Activated CD4-positive, alpha-beta memory T cell treated with anti-CD3 and anti-CD28 coated beads for 36 hours (primary cell): ENCODE measurements at regions not wholly inside any gene's neighbourhood (a gene's known extent, or its start where the extent isn't known, plus 50 kb on each side); places are given as distances from the start of the nearest gene placed in this dataset.

ENCODE experiments used
- CTCF ChIA-PET: fragments of 350-600 bp; sonication (Branson Sonifier 250); formaldehyde crosslinking; loops from one replicate; lab custom pipeline; 2021; ENCODE audit warnings: antibody characterized with exemption, inconsistent platforms; lab: Charles Lee
- POLR2A ChIA-PET: fragments of 350-600 bp; sonication (Branson Sonifier 250); formaldehyde crosslinking; loops from one replicate; lab custom pipeline; 2021; ENCODE audit warnings: antibody characterized with exemption; lab: Charles Lee
- DNase-seq: peaks from one replicate; pipeline ENCODE4 v3.0.0-alpha.2; 2020
- H3K27ac Mint-ChIP-seq: one replicate; pipeline ENCODE4 v1.8.0; 2021; ENCODE audit warnings: mixed read lengths
- H3K27me3 Mint-ChIP-seq: one replicate; pipeline ENCODE4 v1.8.0; 2021; ENCODE audit warnings: mixed read lengths
- H3K36me3 Mint-ChIP-seq: one replicate; pipeline ENCODE4 v1.8.0; 2021; ENCODE audit warnings: mixed read lengths
- H3K4me1 Mint-ChIP-seq: one replicate; pipeline ENCODE4 v1.8.0; 2021; ENCODE audit warnings: low read depth, mixed read lengths
- H3K4me3 Mint-ChIP-seq: one replicate; pipeline ENCODE4 v1.8.0; 2021; ENCODE audit warnings: mild to moderate bottlenecking, mixed read lengths
- H3K9me3 Mint-ChIP-seq: one replicate; pipeline ENCODE4 v1.8.0; 2021; ENCODE audit warnings: mixed read lengths
- intact Hi-C: fragments of 100-400 bp; cut with micrococcal nuclease; formaldehyde crosslinking; loops from one replicate; pipeline ENCODE4 v1.15.1; 2023

GRCh38 chr3:18740631-18741583 lies 315.8 kb upstream of the SATB1 start:
- intact Hi-C loops, result loop anchor here (1.0 to 10.0 kb wide), 13 partner anchors 16 to 1314 kb away; no protein-coding TSS in a partner anchor
- DNase-seq, result peak; percentile 76
- no peaks in the 10 kb centered on the region for H3K27me3 Mint-ChIP-seq
- H3K4me3 Mint-ChIP-seq, result peak overlapping the region; percentile 36
- peaks cover 92% of the 10 kb centered on the region for H3K4me1 Mint-ChIP-seq
- ChIA-PET POLR2A (interaction anchor here (0.6 to 6.1 kb wide), 17 partner anchors 16 to 310 kb away, joined by 3 to 120 read pairs (median 11); no protein-coding TSS in a partner anchor), CTCF (interaction anchor here (1.0 to 2.2 kb wide), 8 partner anchors 18 to 185 kb away, joined by 3 to 12 read pairs (median 8); no protein-coding TSS in a partner anchor)
- H3K36me3 Mint-ChIP-seq, result peaks cover 16% of the 10 kb centered on the region
- peak overlapping the region; percentile 92 for H3K27ac Mint-ChIP-seq
- no peaks in the 10 kb centered on the region for H3K9me3 Mint-ChIP-seq

DNA sequence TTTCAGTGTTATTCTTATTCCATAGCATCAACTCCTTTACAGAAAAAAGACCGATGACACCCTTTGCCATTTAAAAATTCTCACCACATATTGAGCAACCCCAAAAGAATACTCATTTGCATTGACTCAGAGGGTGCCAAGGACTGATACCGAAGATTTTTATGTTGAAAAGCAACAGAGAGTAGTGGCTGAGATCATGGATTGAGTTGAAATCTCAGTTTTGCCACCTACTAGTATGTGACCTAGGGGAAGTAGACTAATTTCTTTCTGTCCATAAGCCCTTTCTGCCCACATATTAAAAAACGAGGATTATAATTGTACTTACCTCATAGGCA lies 313.9 kb upstream of the SATB1 start:
- Mint-ChIP-seq H3K9me3 (no peaks in the 10 kb centered on the region), H3K4me3 (peak overlapping the region; percentile 21), H3K4me1 (peaks cover 87% of the 10 kb centered on the region), H3K27ac (peak overlapping the region; percentile 92), H3K27me3 (no peaks in the 10 kb centered on the region), H3K36me3 (peaks cover 27% of the 10 kb centered on the region)
- ChIA-PET CTCF (interaction anchor here (0.9 to 2.7 kb wide), 6 partner anchors 22 to 302 kb away, joined by 3 to 18 read pairs (median 6); no protein-coding TSS in a partner anchor), POLR2A (interaction anchor here (0.7 to 6.1 kb wide), 20 partner anchors 14 to 295 kb away, joined by 3 to 120 read pairs (median 7); no protein-coding TSS in a partner anchor)
- DNase-seq, result no peak
- intact Hi-C loops, result no loop called here

- peaks cover 27% of the 10 kb centered on the region for H3K36me3 Mint-ChIP-seq
- intact Hi-C loops, result no loop called here
- DNase-seq, result no peak
- H3K27ac Mint-ChIP-seq, result peak overlapping the region; percentile 92
- POLR2A ChIA-PET, result interaction anchor here (0.7 to 6.1 kb wide), 18 partner anchors 14 to 307 kb away, joined by 3 to 120 read pairs (median 7); no protein-coding TSS in a partner anchor
- CTCF ChIA-PET, result interaction anchor here (0.9 to 2.7 kb wide), 8 partner anchors 13 to 302 kb away, joined by 3 to 18 read pairs (median 6); no protein-coding TSS in a partner anchor
- no peaks in the 10 kb centered on the region for H3K27me3 Mint-ChIP-seq
- peak overlapping the region; percentile 21 for H3K4me3 Mint-ChIP-seq
- H3K4me1 Mint-ChIP-seq, result peaks cover 82% of the 10 kb centered on the region
- H3K9me3 Mint-ChIP-seq, result no peaks in the 10 kb centered on the region
These were observed 313.4 kb upstream of the SATB1 start for GRCh38 chr3:18738393-18739098.

DNA sequence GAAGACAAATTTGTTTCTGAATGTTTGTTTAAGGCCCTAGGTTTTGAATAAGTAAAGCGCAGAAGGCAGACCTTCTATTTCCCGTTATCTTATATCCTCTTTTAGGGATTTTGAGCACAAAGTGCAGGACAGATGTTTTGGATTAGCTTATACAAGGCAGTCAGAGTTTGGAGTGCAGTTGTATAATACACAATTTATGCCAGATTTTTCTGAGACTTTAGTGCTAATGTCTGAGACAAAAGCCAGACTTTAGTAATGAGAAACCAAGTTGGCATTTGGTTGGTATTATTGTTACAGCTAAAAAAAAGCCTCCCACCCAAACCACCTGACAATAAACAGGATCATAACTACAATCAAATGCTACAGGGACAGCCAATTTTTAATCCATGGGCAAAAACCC lies 309.9 kb upstream of the SATB1 start:
- intact Hi-C loops, result no loop called here
- no peaks in the 10 kb centered on the region for H3K9me3 Mint-ChIP-seq
- peaks cover 79% of the 10 kb centered on the region for H3K4me1 Mint-ChIP-seq
- peak overlapping the region; percentile 6 for H3K27ac Mint-ChIP-seq
- DNase-seq, result no peak
- H3K27me3 Mint-ChIP-seq, result no peaks in the 10 kb centered on the region
- peaks cover 28% of the 10 kb centered on the region for H3K36me3 Mint-ChIP-seq
- H3K4me3 Mint-ChIP-seq, result no peak overlapping the region
- ChIA-PET CTCF (interaction anchor here (1.3 to 2.5 kb wide), 2 partner anchors 18 to 175 kb away, joined by 6 to 9 read pairs; no protein-coding TSS in a partner anchor), POLR2A (interaction anchor here (0.7 to 1.9 kb wide), 2 partner anchors 10 to 26 kb away, joined by 3 to 8 read pairs; no protein-coding TSS in a partner anchor)

- ChIA-PET POLR2A (interaction anchor here (1.9 kb wide), 1 partner anchor 9 kb away, joined by 8 read pairs; no protein-coding TSS in a partner anchor), CTCF (interaction anchor here (1.3 kb wide), 1 partner anchor 174 kb away, joined by 6 read pairs; no protein-coding TSS in a partner anchor)
- Mint-ChIP-seq H3K9me3 (no peaks in the 10 kb centered on the region), H3K4me1 (peaks cover 78% of the 10 kb centered on the region), H3K27ac (peak overlapping the region; percentile 6), H3K36me3 (peaks cover 28% of the 10 kb centered on the region), H3K4me3 (no peak overlapping the region), H3K27me3 (no peaks in the 10 kb centered on the region)
- intact Hi-C loops, result no loop called here
- DNase-seq, result no peak
These were observed 309.2 kb upstream of the SATB1 start for GRCh38 chr3:18734309-18734708.

DNA sequence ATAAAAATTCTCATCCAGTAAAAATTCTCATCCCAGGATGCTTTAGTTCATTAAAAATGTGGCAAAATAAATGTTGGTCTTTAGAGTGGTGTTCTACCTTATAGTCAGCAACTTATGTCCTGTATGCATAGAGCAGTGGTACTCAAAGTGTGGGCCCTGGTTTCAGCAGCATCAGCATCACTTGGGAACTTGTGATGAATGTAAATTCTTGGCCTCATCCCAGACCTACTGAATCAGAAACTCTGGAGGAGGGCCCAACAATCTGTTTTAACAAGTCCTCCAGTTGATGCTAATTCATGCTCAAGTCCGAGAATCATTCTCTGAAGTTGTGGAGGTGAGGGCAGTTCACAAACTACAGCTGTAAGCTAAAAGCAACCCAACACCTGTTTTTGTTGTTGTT lies 307.3 kb upstream of the SATB1 start:
- ChIA-PET POLR2A (interaction anchor here (0.6 kb wide), 1 partner anchor 20 kb away, joined by 3 read pairs; no protein-coding TSS in a partner anchor), CTCF (no interaction called here)
- H3K27ac Mint-ChIP-seq, result peak overlapping the region; percentile 70
- H3K36me3 Mint-ChIP-seq, result peaks cover 28% of the 10 kb centered on the region
- no peaks in the 10 kb centered on the region for H3K9me3 Mint-ChIP-seq
- H3K4me3 Mint-ChIP-seq, result no peak overlapping the region
- peaks cover 74% of the 10 kb centered on the region for H3K4me1 Mint-ChIP-seq
- peak; percentile 29 for DNase-seq
- intact Hi-C loops, result no loop called here
- no peaks in the 10 kb centered on the region for H3K27me3 Mint-ChIP-seq

- Mint-ChIP-seq H3K27me3 (no peaks in the 10 kb centered on the region), H3K4me3 (no peak overlapping the region), H3K4me1 (peaks cover 75% of the 10 kb centered on the region), H3K27ac (peak overlapping the region; percentile 14), H3K36me3 (peaks cover 21% of the 10 kb centered on the region), H3K9me3 (no peaks in the 10 kb centered on the region)
- POLR2A ChIA-PET, result no interaction called here
- CTCF ChIA-PET, result interaction anchor here (1.0 kb wide), 1 partner anchor 28 kb away, joined by 4 read pairs; no protein-coding TSS in a partner anchor
- intact Hi-C loops, result no loop called here
- no peak for DNase-seq
These were observed 305.4 kb upstream of the SATB1 start for GRCh38 chr3:18730491-18730890.

- intact Hi-C loops, result no loop called here
- H3K27ac Mint-ChIP-seq, result peak overlapping the region; percentile 9
- no peaks in the 10 kb centered on the region for H3K27me3 Mint-ChIP-seq
- peaks cover 15% of the 10 kb centered on the region for H3K36me3 Mint-ChIP-seq
- ChIA-PET POLR2A (interaction anchor here (0.6 kb wide), 1 partner anchor 238 kb away, joined by 5 read pairs; no protein-coding TSS in a partner anchor), CTCF (interaction anchor here (1.0 kb wide), 1 partner anchor 29 kb away, joined by 4 read pairs; no protein-coding TSS in a partner anchor)
- H3K4me3 Mint-ChIP-seq, result no peak overlapping the region
- H3K9me3 Mint-ChIP-seq, result no peaks in the 10 kb centered on the region
- no peak for DNase-seq
- peaks cover 76% of the 10 kb centered on the region for H3K4me1 Mint-ChIP-seq
These were observed 304.5 kb upstream of the SATB1 start for GRCh38 chr3:18729671-18730070.

DNA sequence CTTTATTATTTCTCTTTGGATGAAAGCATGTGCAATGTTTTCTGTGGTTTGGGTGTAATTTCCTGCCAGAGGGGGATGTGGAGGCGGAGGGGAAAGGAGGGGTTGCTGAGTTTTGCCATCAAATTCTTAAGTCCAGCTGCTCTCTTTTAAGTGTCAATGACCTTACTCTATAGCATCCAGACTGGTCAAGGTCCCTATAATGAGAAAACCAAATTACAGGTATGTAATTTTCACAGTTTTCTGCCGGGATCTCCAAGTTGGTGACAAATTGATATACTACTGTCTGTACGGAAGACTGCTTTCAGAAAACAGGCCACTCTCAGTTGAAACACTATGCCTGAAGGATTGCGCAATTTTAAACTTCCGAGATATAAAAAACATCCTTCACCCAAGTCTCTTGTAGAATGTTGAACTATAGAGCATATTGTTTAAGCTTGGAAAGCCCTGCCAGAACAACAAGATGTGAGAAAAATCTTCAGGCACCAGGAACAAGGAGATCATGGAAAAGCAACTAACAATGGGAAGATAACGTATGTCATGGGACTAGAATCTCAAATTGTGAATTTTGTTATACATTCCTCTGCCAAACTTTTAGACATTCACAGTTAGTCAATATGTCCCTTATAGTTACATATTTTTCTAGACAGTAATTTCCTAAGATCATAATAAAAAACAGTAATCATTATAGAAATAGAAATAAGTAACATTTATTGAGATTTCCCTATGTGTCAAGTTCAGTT lies 300.7 kb upstream of the SATB1 start:
- intact Hi-C loops, result loop anchor here (1.0 kb wide), 3 partner anchors 9 to 15 kb away; no protein-coding TSS in a partner anchor
- peak overlapping the region; percentile 78 for H3K4me3 Mint-ChIP-seq
- H3K27ac Mint-ChIP-seq, result peak overlapping the region; percentile 94
- H3K9me3 Mint-ChIP-seq, result no peaks in the 10 kb centered on the region
- DNase-seq, result peak; percentile 66
- ChIA-PET POLR2A (interaction anchor here (0.7 to 3.3 kb wide), 12 partner anchors 9 to 284 kb away, joined by 3 to 12 read pairs (median 7); no protein-coding TSS in a partner anchor), CTCF (interaction anchor here (1.4 to 2.5 kb wide), 4 partner anchors 10 to 166 kb away, joined by 3 to 10 read pairs (median 8); no protein-coding TSS in a partner anchor)
- peaks cover 79% of the 10 kb centered on the region for H3K4me1 Mint-ChIP-seq
- no peaks in the 10 kb centered on the region for H3K27me3 Mint-ChIP-seq
- peaks cover 14% of the 10 kb centered on the region for H3K36me3 Mint-ChIP-seq

- ChIA-PET CTCF (interaction anchor here (1.5 to 2.5 kb wide), 3 partner anchors 8 to 165 kb away, joined by 3 to 10 read pairs (median 7); no protein-coding TSS in a partner anchor), POLR2A (interaction anchor here (0.8 to 3.3 kb wide), 9 partner anchors 9 to 283 kb away, joined by 4 to 12 read pairs (median 7); no protein-coding TSS in a partner anchor)
- peaks cover 2% of the 10 kb centered on the region for H3K9me3 Mint-ChIP-seq
- H3K27me3 Mint-ChIP-seq, result no peaks in the 10 kb centered on the region
- peak overlapping the region; percentile 50 for H3K4me3 Mint-ChIP-seq
- peaks cover 75% of the 10 kb centered on the region for H3K4me1 Mint-ChIP-seq
- no peak for DNase-seq
- intact Hi-C loops, result no loop called here
- H3K27ac Mint-ChIP-seq, result peak overlapping the region; percentile 94
- H3K36me3 Mint-ChIP-seq, result peaks cover 20% of the 10 kb centered on the region
These were observed 299.3 kb upstream of the SATB1 start for GRCh38 chr3:18724456-18724855.
